Esophagus muscularis mucosa (tissue), 4 donors: ENCODE measurements at regions not wholly inside any gene's neighbourhood (a gene's known extent, or its start where the extent isn't known, plus 50 kb on each side); places are given as distances from the start of the nearest gene placed in this dataset.

Source experiments
- DNase-seq: peaks from one replicate; pipeline ENCODE4 v3.0.0-alpha.2; 2017; ENCODE audit errors: extremely low spot score
- H3K27ac ChIP-seq, 4 donors: fragments of 200-600 bp; sonication (generic); replicated peaks in 1 of 4; 1 replicate in 3 of 4; 2 replicates in 1 of 4; pipeline ENCODE4 v1.5.1; 2016 to 2019; ENCODE audit warnings: mild to moderate bottlenecking in 1 of 4
- H3K27me3 ChIP-seq, 4 donors: fragments of 200-600 bp; sonication (generic); one replicate each; pipeline versions ENCODE4 v1.5.1 to v1.6.0; 2016 to 2019
- H3K36me3 ChIP-seq, 4 donors: fragments of 200-600 bp; sonication (generic); one replicate each; pipeline ENCODE4 v1.5.1; 2016 to 2019
- H3K4me1 ChIP-seq, 4 donors: fragments of 200-600 bp; sonication (generic); one replicate each; pipeline ENCODE4 v1.5.1; 2016 to 2019
- H3K4me3 ChIP-seq, 4 donors: fragments of 200-600 bp; sonication (generic); 1 replicate in 2 of 4; 2 replicates in 2 of 4; pipeline ENCODE4 v1.5.1; 2016 to 2019; ENCODE audit warnings: mild to moderate bottlenecking in 4 of 4, moderate library complexity in 1 of 4
- H3K9me3 ChIP-seq, 4 donors: fragments of 200-600 bp; sonication (generic); 1 replicate in 3 of 4; 2 replicates in 1 of 4; pipeline ENCODE4 v1.5.1; 2016 to 2019
- EP300 ChIP-seq: sonication (generic); formaldehyde crosslinking; IDR thresholded peaks from one replicate; pipeline ENCODE4 v1.6.1; 2017; ENCODE audit warnings: antibody characterized with exemption
- POLR2A ChIP-seq: fragments of 450-650 bp; IDR thresholded peaks from one replicate; pipeline ENCODE4 v1.6.1; 2017; ENCODE audit warnings: antibody characterized with exemption, moderate library complexity, mild to moderate bottlenecking, low read depth
- POLR2AphosphoS5 ChIP-seq, 2 donors: sonication (generic); formaldehyde crosslinking; IDR thresholded peaks; one replicate each; pipeline ENCODE4 v1.6.1; 2017; ENCODE audit warnings: antibody characterized with exemption in 2 of 2
- WGBS: methylation state at CpG from one replicate; pipeline ENCODE4 v1.1.5; 2018; 5-methylcytosine and 5-hydroxymethylcytosine counted together
- intact Hi-C: fragments of 100-400 bp; cut with DNase I; formaldehyde crosslinking; loops from one replicate; pipeline ENCODE4 v1.15.1; 2023
- TF ChIP-seq, protein P1 (sequence below), 3 experiments: fragments of 200-600 bp in 2 of 3; fragments of 450-650 bp in 1 of 3; sonication (generic) in 2 of 3; IDR thresholded peaks; one replicate each; pipeline ENCODE4 v1.5.1; 2017 to 2019; ENCODE audit warnings: antibody characterized with exemption in 3 of 3, mild to moderate bottlenecking in 2 of 3, moderate library complexity in 1 of 3

DNA sequence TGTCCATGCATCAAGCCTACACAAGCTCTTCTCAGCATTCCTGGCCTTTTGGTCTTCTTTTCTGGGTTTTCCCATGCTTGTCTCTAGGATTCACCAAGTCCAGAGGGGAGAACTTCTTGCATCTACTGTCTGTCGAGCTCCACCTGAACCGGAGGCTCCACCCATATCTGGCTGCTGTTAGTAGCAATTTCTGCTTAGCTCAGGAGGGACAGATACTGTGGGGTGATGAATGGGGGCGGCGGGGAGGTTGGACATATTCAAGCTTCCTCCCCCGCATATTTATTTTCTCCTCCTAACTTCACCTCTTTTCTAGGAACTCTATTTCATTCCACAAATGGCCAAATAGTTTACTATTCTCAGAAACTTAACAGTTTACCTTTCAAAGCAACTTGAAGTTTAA is 163.5 kb downstream of the PTH2R start:
- 86% methylated on average over 5 of the region's 5 CpGs for WGBS
- H3K27me3 ChIP-seq: peaks cover 0 to 33% (median 0%) of the 10 kb centered on the region in 4 donors
- DNase-seq: no peak
- no peak overlapping the region for H3K27ac ChIP-seq
- no peaks in the 10 kb centered on the region for H3K36me3 ChIP-seq
- TF ChIP-seq, protein P1, sequence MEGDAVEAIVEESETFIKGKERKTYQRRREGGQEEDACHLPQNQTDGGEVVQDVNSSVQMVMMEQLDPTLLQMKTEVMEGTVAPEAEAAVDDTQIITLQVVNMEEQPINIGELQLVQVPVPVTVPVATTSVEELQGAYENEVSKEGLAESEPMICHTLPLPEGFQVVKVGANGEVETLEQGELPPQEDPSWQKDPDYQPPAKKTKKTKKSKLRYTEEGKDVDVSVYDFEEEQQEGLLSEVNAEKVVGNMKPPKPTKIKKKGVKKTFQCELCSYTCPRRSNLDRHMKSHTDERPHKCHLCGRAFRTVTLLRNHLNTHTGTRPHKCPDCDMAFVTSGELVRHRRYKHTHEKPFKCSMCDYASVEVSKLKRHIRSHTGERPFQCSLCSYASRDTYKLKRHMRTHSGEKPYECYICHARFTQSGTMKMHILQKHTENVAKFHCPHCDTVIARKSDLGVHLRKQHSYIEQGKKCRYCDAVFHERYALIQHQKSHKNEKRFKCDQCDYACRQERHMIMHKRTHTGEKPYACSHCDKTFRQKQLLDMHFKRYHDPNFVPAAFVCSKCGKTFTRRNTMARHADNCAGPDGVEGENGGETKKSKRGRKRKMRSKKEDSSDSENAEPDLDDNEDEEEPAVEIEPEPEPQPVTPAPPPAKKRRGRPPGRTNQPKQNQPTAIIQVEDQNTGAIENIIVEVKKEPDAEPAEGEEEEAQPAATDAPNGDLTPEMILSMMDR (IDR thresholded peaks at IDR 0.05): no peak
- TF ChIP-seq POLR2A (no peak), EP300 (no peak), POLR2AphosphoS5 (IDR thresholded peaks at IDR 0.05) (no peak)
- no peaks in the 10 kb centered on the region for H3K4me1 ChIP-seq
- H3K4me3 ChIP-seq: no peak overlapping the region
- intact Hi-C loops: no loop called here
- H3K9me3 ChIP-seq: no peaks in the 10 kb centered on the region

DNA sequence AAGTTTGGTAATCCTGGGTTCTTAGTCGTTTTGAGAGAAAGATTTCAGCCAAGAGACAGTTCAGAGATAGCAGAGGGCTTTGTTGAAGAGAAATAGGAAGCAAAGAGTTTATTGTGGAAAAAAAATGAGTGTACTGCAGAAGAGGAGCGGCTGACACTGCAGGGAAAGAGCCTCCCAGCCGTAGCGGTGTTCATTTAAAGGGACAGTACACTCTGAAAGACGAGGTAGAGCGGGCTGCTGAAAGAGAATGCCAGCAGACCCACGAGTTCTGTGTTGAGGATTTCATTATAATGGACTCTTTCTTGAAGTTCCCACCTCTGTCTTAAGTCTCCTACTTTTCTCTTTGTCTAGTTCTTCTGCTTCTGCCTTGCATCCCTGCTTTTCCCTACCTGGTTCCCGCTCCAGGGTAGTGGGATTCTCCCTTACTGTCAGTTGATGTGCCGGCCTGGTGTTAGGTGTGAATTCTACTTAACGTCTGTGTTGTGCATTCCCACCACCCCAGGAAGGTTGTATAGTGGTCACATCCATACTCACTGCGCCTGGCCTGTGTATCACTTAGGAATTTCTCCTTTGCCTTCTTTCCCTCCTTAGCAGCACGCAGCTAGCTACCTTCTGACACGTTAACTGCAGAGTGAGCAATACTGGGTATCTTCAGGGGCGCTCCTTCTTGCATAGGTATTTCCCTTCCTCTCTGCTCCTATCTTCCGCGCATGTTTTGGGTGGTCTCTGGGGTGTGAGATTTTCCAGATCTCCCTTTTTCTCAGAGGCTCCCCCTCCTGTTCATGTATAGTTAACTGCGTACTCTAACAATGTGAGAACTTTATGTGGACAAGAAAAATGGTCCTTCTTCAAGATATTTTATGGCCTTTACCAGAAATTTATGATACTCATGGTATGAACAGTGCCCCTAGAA is 164.5 kb downstream of the PTH2R start:
- Histone ChIP-seq H3K36me3 (no peaks in the 10 kb centered on the region), H3K9me3 (no peaks in the 10 kb centered on the region), H3K27ac (no peak overlapping the region), H3K4me3 (no peak overlapping the region), H3K27me3 (peaks cover 0 to 33% (median 0%) of the 10 kb centered on the region in 4 donors), H3K4me1 (no peaks in the 10 kb centered on the region)
- WGBS: 57% methylated on average over 17 of the region's 17 CpGs
- DNase-seq: no peak
- intact Hi-C loops: no loop called here
- no peak for TF ChIP-seq POLR2A
- TF ChIP-seq POLR2AphosphoS5 (IDR thresholded peaks at IDR 0.05): no peak
- TF ChIP-seq, protein P1 (IDR thresholded peaks at IDR 0.05): no peak
- no peak for TF ChIP-seq EP300

DNA sequence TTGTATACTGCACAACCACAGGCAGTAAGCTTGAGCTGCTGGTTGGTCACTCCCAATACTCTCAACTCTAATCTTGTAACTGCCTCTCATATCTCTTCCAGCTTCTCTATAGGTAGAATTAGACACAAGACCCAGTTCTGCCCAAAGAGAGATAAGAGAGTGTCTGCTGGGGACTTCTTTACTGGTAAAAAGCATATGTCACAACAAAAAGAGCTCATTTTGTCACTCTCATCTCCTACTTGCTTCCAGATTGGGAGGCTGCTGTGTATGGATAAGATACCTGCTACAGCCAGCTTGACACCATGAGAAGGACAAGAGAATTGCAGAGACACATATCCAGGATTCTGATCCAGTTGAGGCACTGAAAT is 165.2 kb downstream of the PTH2R start:
- Histone ChIP-seq H3K4me1 (no peaks in the 10 kb centered on the region), H3K27ac (no peak overlapping the region), H3K4me3 (no peak overlapping the region), H3K27me3 (peaks cover 0 to 33% (median 0%) of the 10 kb centered on the region in 4 donors), H3K36me3 (no peaks in the 10 kb centered on the region), H3K9me3 (peaks cover 0 to under 1% (median 0%) of the 10 kb centered on the region in 4 donors)
- intact Hi-C loops: no loop called here
- TF ChIP-seq, protein P1 (IDR thresholded peaks at IDR 0.05): no peak
- no peak for TF ChIP-seq POLR2A
- no peak for TF ChIP-seq POLR2AphosphoS5 (IDR thresholded peaks at IDR 0.05)
- TF ChIP-seq EP300: no peak
- no peak for DNase-seq

DNA sequence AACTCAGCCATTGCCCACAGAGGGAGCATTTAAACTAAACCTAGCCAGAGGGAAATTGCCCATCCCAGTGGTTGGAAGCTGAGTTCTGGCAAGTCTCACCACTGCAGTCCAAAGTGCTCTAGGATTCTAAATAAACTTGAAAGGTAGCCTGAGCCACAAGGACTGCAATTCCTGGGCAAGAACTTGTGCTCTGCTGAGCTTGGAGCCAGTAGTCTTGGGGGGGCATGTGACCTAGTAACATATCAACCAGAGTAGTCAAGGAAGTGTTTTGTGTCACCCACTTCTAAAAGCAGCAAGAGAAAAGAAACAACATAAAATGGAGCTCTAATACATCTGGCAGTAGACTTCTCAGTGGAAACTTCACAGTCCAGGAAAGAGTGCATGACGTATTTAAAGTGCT is 167.0 kb downstream of the PTH2R start:
- intact Hi-C loops: no loop called here

More for the DNA sequence above, 167.0 kb downstream of the PTH2R start:
- TF ChIP-seq EP300: no peak
- no peak for TF ChIP-seq POLR2A
- no peak for TF ChIP-seq POLR2AphosphoS5 (IDR thresholded peaks at IDR 0.05)
- TF ChIP-seq, protein P1 (IDR thresholded peaks at IDR 0.05): no peak
- Histone ChIP-seq H3K9me3 (peaks cover 0 to 8% (median 6%) of the 10 kb centered on the region in 4 donors), H3K36me3 (no peaks in the 10 kb centered on the region), H3K4me3 (no peak overlapping the region), H3K27ac (no peak overlapping the region), H3K4me1 (no peaks in the 10 kb centered on the region), H3K27me3 (peaks cover 0 to 24% (median 0%) of the 10 kb centered on the region in 4 donors)
- no peak for DNase-seq
- 65% methylated on average over 1 of the region's 1 CpG for WGBS
